Astrocyte (in vitro differentiated cells and primary cell): ENCODE measurements at regions not wholly inside any gene's neighbourhood (a gene's known extent, or its start where the extent isn't known, plus 50 kb on each side); places are given as distances from the start of the nearest gene placed in this dataset.
"Not testable (repeated sequence)": the region's sequence is repeated elsewhere in the genome, so short reads cannot be mapped to it uniquely, and the experiment has no call there.

Experiments used
- DNase-seq: peaks from one replicate; pipeline ENCODE4 v3.0.0-alpha.2; 2010; ENCODE audit warnings: low read depth
- FAIRE-seq: peaks from 2 replicates; lab custom pipeline; 2011; peaks lifted over from hg19 to GRCh38; lab: Jason Lieb, UNC
- H2AFZ ChIP-seq: 2 replicates; pipeline ENCODE4 v1.6.0; 2012; ENCODE audit warnings: low read depth, low read length, inconsistent platforms
- H3K27ac ChIP-seq: 2 replicates; pipeline ENCODE4 v1.5.1; 2011; ENCODE audit warnings: low read depth, low read length, inconsistent platforms
- H3K27me3 ChIP-seq: 2 replicates; pipeline ENCODE4 v1.6.0; 2011; ENCODE audit warnings: low read length, inconsistent platforms; ENCODE audit not compliant: insufficient read depth
- H3K36me3 ChIP-seq: 2 replicates; pipeline ENCODE4 v1.5.1; 2011; ENCODE audit warnings: low read length, inconsistent platforms; ENCODE audit not compliant: insufficient read depth
- H3K4me1 ChIP-seq: 2 replicates; pipeline ENCODE4 v1.5.1; 2011; ENCODE audit warnings: low read length, inconsistent platforms; ENCODE audit not compliant: insufficient read depth
- H3K4me2 ChIP-seq: 2 replicates; pipeline ENCODE4 v1.6.0; 2012; ENCODE audit warnings: low read length, inconsistent platforms
- H3K4me3 ChIP-seq: 2 replicates; pipeline ENCODE4 v1.5.1; 2011; ENCODE audit warnings: low read depth, mild to moderate bottlenecking, low read length, inconsistent platforms; ENCODE audit not compliant: insufficient read depth
- H3K79me2 ChIP-seq: 2 replicates; pipeline ENCODE4 v1.6.0; 2012; ENCODE audit warnings: mild to moderate bottlenecking, low read length, inconsistent platforms; ENCODE audit not compliant: insufficient read depth
- H3K9ac ChIP-seq: 2 replicates; pipeline ENCODE4 v1.6.0; 2012; ENCODE audit warnings: mild to moderate bottlenecking, low read length, inconsistent platforms
- H3K9me3 ChIP-seq: 2 replicates; pipeline ENCODE4 v1.5.1; 2012; ENCODE audit warnings: low read depth, mild to moderate bottlenecking, low read length, inconsistent platforms; ENCODE audit not compliant: insufficient read depth
- H4K20me1 ChIP-seq: 2 replicates; pipeline ENCODE4 v1.6.0; 2012; ENCODE audit warnings: low read length, inconsistent platforms; ENCODE audit not compliant: insufficient read depth
- H3K27ac Mint-ChIP-seq: one replicate; pipeline ENCODE4 v1.8.0; 2021; ENCODE audit warnings: mild to moderate bottlenecking, mixed read lengths; ENCODE audit not compliant: unreplicated experiment
- H3K27me3 Mint-ChIP-seq: one replicate; pipeline ENCODE4 v1.8.0; 2021; ENCODE audit warnings: low read depth, mixed read lengths; ENCODE audit not compliant: unreplicated experiment
- H3K36me3 Mint-ChIP-seq: one replicate; pipeline ENCODE4 v1.8.0; 2021; ENCODE audit warnings: low read depth, mixed read lengths; ENCODE audit not compliant: unreplicated experiment
- H3K4me1 Mint-ChIP-seq: one replicate; pipeline ENCODE4 v1.8.0; 2021; ENCODE audit warnings: low read depth, mixed read lengths; ENCODE audit not compliant: unreplicated experiment
- H3K4me3 Mint-ChIP-seq: one replicate; pipeline ENCODE4 v1.8.0; 2021; ENCODE audit warnings: mild to moderate bottlenecking, moderate library complexity, mixed read lengths; ENCODE audit not compliant: unreplicated experiment
- H3K9me3 Mint-ChIP-seq: one replicate; pipeline ENCODE4 v1.8.0; 2021; ENCODE audit warnings: mild to moderate bottlenecking, mixed read lengths; ENCODE audit not compliant: unreplicated experiment

GRCh38 chr16:22585431-22585830 is 74.7 kb downstream of the NPIPB5 start:
- H4K20me1 ChIP-seq, H3K36me3 ChIP-seq, H3K27ac Mint-ChIP-seq, H3K9ac ChIP-seq, H3K9me3 Mint-ChIP-seq, H3K27me3 ChIP-seq, H3K9me3 ChIP-seq, H3K79me2 ChIP-seq, H2AFZ ChIP-seq, H3K27me3 Mint-ChIP-seq, H3K4me3 Mint-ChIP-seq, H3K4me1 ChIP-seq, H3K36me3 Mint-ChIP-seq, H3K4me1 Mint-ChIP-seq, H3K4me3 ChIP-seq: not testable (repeated sequence)
- DNase-seq: peak; percentile 60
- peak; percentile 62 for FAIRE-seq
- Histone ChIP-seq H3K4me2 (peak overlapping the region; percentile 55), H3K27ac (peak overlapping the region; percentile 47)

DNA sequence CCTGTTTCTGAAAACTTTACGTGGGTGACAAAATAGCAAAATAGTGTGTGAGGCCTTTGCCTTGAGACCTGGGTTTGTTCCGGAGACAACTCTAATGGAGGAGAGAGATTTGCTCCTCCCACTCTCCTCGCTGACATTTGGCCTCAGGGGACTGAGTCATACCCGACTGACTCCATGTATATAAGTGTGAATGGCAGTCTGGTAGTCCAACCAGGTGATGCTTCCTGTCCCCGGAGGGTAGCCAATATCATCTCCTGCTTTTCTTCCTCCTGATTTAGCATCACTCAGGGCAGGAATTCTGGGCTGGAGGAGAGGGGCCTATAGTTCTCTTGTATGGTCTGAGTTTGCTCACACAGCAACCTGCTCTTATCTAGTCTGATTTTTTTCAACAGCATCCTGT is 76.0 kb downstream of the NPIPB5 start:
- not testable (repeated sequence) for H4K20me1 ChIP-seq, H3K4me3 ChIP-seq, H3K4me1 ChIP-seq, H3K9me3 Mint-ChIP-seq, H3K36me3 Mint-ChIP-seq, H3K27me3 Mint-ChIP-seq, DNase-seq, H2AFZ ChIP-seq, H3K9ac ChIP-seq, FAIRE-seq, H3K27ac ChIP-seq, H3K36me3 ChIP-seq, H3K4me1 Mint-ChIP-seq, H3K27me3 ChIP-seq, H3K79me2 ChIP-seq, H3K27ac Mint-ChIP-seq, H3K4me3 Mint-ChIP-seq, H3K9me3 ChIP-seq, H3K4me2 ChIP-seq

- H3K9me3 Mint-ChIP-seq, H3K4me2 ChIP-seq, H2AFZ ChIP-seq, FAIRE-seq, H3K36me3 Mint-ChIP-seq, H4K20me1 ChIP-seq, H3K4me1 Mint-ChIP-seq, H3K4me3 Mint-ChIP-seq, H3K9me3 ChIP-seq, H3K79me2 ChIP-seq, H3K36me3 ChIP-seq, H3K9ac ChIP-seq, H3K27ac ChIP-seq, DNase-seq, H3K27me3 ChIP-seq, H3K4me3 ChIP-seq, H3K27me3 Mint-ChIP-seq, H3K4me1 ChIP-seq, H3K27ac Mint-ChIP-seq: not testable (repeated sequence)
Measured at GRCh38 chr16:22589757-22590156, 79.1 kb downstream of the NPIPB5 start.

- not testable (repeated sequence) for H3K36me3 Mint-ChIP-seq, H3K4me3 ChIP-seq
Measured at GRCh38 chr16:22596445-22597045, 85.9 kb downstream of the NPIPB5 start.

GRCh38 chr16:22603744-22604143 is 93.1 kb downstream of the NPIPB5 start:
- H3K4me1 Mint-ChIP-seq, H2AFZ ChIP-seq, H3K27ac Mint-ChIP-seq, H3K9me3 Mint-ChIP-seq, H3K4me3 Mint-ChIP-seq, H3K27me3 Mint-ChIP-seq, H3K4me1 ChIP-seq, H3K36me3 ChIP-seq, H3K4me3 ChIP-seq, DNase-seq, H3K27ac ChIP-seq, H3K4me2 ChIP-seq, FAIRE-seq, H3K79me2 ChIP-seq, H3K9me3 ChIP-seq, H3K27me3 ChIP-seq, H3K36me3 Mint-ChIP-seq, H3K9ac ChIP-seq, H4K20me1 ChIP-seq: not testable (repeated sequence)

More at GRCh38 chr16:22596445-22597045, 85.9 kb downstream of the NPIPB5 start:
- not testable (repeated sequence) for H3K27ac ChIP-seq, H3K36me3 ChIP-seq, DNase-seq, H3K9me3 Mint-ChIP-seq, H3K4me2 ChIP-seq, H3K27ac Mint-ChIP-seq, H4K20me1 ChIP-seq, H3K79me2 ChIP-seq, H3K4me1 ChIP-seq, H3K9me3 ChIP-seq, H3K4me1 Mint-ChIP-seq, H3K27me3 Mint-ChIP-seq, FAIRE-seq, H3K27me3 ChIP-seq, H2AFZ ChIP-seq, H3K4me3 Mint-ChIP-seq, H3K9ac ChIP-seq

GRCh38 chr16:22606619-22607018 is 95.9 kb downstream of the NPIPB5 start:
- H3K9me3 ChIP-seq, DNase-seq, H3K4me3 ChIP-seq, H3K27me3 ChIP-seq, H3K9me3 Mint-ChIP-seq, H3K4me2 ChIP-seq, H3K27ac Mint-ChIP-seq, H2AFZ ChIP-seq, H3K4me1 Mint-ChIP-seq, H3K4me1 ChIP-seq, H3K4me3 Mint-ChIP-seq, H3K27me3 Mint-ChIP-seq, H3K27ac ChIP-seq, H3K36me3 ChIP-seq, H3K79me2 ChIP-seq, H4K20me1 ChIP-seq, H3K9ac ChIP-seq, H3K36me3 Mint-ChIP-seq: not testable (repeated sequence)
- peak; percentile 76 for FAIRE-seq
